Suprapubic skin (tissue), 4 donors: ENCODE measurements at regions not wholly inside any gene's neighbourhood (a gene's known extent, or its start where the extent isn't known, plus 50 kb on each side); places are given as distances from the start of the nearest gene placed in this dataset.
A peak's percentile ranks its signal among the peaks of the same experiment; 100 is the strongest.

Experiments used
- DNase-seq, 2 donors: peaks; one replicate each; pipeline ENCODE4 v3.0.0-alpha.2; 2019; ENCODE audit warnings: low spot score in 2 of 2
- H3K27ac ChIP-seq: fragments of 200-600 bp; sonication (generic); one replicate; pipeline ENCODE4 v1.5.1; 2019
- H3K27me3 ChIP-seq: fragments of 200-600 bp; sonication (generic); one replicate; pipeline ENCODE4 v1.5.1; 2019
- H3K36me3 ChIP-seq: fragments of 200-600 bp; sonication (generic); one replicate; pipeline ENCODE4 v1.5.1; 2019
- H3K4me1 ChIP-seq: fragments of 200-600 bp; sonication (generic); one replicate; pipeline ENCODE4 v1.5.1; 2019
- H3K4me3 ChIP-seq: fragments of 200-600 bp; sonication (generic); one replicate; pipeline ENCODE4 v1.5.1; 2019; ENCODE audit warnings: mild to moderate bottlenecking
- H3K9me3 ChIP-seq: fragments of 200-600 bp; sonication (generic); one replicate; pipeline ENCODE4 v1.5.1; 2019
- EP300 ChIP-seq: sonication (generic); formaldehyde crosslinking; IDR thresholded peaks from one replicate; pipeline ENCODE4 v1.6.1; 2017; ENCODE audit warnings: antibody characterized with exemption
- POLR2A ChIP-seq, 2 donors: fragments of 450-650 bp; IDR thresholded peaks; one replicate each; pipeline ENCODE4 v1.6.1; 2017; ENCODE audit warnings: antibody characterized with exemption in 2 of 2, mild to moderate bottlenecking in 2 of 2, moderate library complexity in 2 of 2
- POLR2AphosphoS5 ChIP-seq, 3 donors: sonication (generic); formaldehyde crosslinking; IDR thresholded peaks; one replicate each; pipeline ENCODE4 v1.6.1; 2017; ENCODE audit warnings: antibody characterized with exemption in 3 of 3
- WGBS: methylation state at CpG from one replicate; pipeline ENCODE4 v1.1.5; 2018; 5-methylcytosine and 5-hydroxymethylcytosine counted together
- TF ChIP-seq, protein P1 (sequence below), 2 donors: fragments of 200-600 bp in 1 of 2; fragments of 450-650 bp in 1 of 2; sonication (generic) in 1 of 2; IDR thresholded peaks; one replicate each; pipeline ENCODE4 v1.5.1; 2016 to 2019; ENCODE audit warnings: antibody characterized with exemption in 2 of 2, mild to moderate bottlenecking in 1 of 2, moderate library complexity in 1 of 2

DNA sequence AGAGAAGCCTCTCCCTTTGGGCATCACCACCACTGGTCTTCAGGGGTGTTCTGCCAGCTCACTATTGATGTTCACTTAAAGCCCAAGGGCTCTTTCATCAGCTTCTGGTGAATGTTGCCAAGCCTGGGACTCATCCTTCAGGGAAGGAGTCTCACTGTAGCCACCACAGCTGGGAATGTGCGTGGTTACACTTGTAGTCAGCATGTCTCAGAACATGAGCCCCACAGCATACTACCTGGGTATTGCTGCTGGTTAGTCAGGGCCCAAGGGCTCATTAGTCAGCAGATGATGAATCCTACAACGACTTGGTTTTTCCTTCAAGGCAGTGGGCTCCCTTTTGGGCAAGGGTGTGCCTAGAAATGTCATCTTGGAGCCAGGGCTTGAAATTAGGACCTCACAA lies 412.9 kb downstream of the VGLL3 start:
- H3K4me3 ChIP-seq, result no peak overlapping the region
- no peaks in the 10 kb centered on the region for H3K4me1 ChIP-seq
- no peaks in the 10 kb centered on the region for H3K36me3 ChIP-seq
- TF ChIP-seq EP300 (no peak), POLR2AphosphoS5 (IDR thresholded peaks at IDR 0.05) (no peak), POLR2A (IDR thresholded peaks at IDR 0.05) (no peak)
- TF ChIP-seq, protein P1, sequence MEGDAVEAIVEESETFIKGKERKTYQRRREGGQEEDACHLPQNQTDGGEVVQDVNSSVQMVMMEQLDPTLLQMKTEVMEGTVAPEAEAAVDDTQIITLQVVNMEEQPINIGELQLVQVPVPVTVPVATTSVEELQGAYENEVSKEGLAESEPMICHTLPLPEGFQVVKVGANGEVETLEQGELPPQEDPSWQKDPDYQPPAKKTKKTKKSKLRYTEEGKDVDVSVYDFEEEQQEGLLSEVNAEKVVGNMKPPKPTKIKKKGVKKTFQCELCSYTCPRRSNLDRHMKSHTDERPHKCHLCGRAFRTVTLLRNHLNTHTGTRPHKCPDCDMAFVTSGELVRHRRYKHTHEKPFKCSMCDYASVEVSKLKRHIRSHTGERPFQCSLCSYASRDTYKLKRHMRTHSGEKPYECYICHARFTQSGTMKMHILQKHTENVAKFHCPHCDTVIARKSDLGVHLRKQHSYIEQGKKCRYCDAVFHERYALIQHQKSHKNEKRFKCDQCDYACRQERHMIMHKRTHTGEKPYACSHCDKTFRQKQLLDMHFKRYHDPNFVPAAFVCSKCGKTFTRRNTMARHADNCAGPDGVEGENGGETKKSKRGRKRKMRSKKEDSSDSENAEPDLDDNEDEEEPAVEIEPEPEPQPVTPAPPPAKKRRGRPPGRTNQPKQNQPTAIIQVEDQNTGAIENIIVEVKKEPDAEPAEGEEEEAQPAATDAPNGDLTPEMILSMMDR (IDR thresholded peaks at IDR 0.05), result no peak
- H3K27ac ChIP-seq, result no peak overlapping the region
- DNase-seq, result no peak
- no peaks in the 10 kb centered on the region for H3K27me3 ChIP-seq
- peaks cover 5% of the 10 kb centered on the region for H3K9me3 ChIP-seq
- WGBS, result 50% methylated on average over 1 of the region's 2 CpGs

DNA sequence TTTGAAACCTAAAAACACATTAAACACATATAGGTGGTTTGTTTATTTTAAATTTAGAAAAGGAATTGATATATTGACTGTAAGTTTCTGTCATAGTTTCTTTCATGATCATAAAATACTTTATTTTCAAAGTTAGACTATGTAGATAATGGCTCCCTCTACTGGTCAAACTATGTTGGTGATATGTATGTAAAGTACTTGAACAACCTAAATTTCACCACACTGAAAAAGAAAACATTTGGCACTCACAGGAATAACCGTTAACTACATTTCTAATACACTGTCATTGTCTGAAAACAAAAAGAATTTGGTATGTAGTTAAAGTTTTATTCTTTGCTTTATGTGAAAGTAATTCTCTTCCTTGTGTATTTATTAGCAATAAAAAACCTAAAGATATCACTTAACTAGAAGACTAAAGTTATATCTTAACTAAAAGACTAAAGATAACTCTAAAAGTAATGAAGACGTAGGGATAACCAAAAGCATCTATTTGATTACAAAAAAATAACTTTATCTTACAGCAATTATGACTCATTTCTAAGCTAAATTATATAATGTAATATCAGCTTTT lies 427.5 kb downstream of the VGLL3 start:
- Histone ChIP-seq H3K4me1 (no peaks in the 10 kb centered on the region), H3K27me3 (no peaks in the 10 kb centered on the region), H3K4me3 (no peak overlapping the region), H3K9me3 (no peaks in the 10 kb centered on the region), H3K36me3 (no peaks in the 10 kb centered on the region), H3K27ac (no peak overlapping the region)
- TF ChIP-seq POLR2A (IDR thresholded peaks at IDR 0.05), result no peak
- TF ChIP-seq, protein P1 (IDR thresholded peaks at IDR 0.05), result peak in 1 of 2 donors; percentile 22
- DNase-seq, result no peak
- WGBS, result 19% methylated on average over 2 of the region's 2 CpGs

DNA sequence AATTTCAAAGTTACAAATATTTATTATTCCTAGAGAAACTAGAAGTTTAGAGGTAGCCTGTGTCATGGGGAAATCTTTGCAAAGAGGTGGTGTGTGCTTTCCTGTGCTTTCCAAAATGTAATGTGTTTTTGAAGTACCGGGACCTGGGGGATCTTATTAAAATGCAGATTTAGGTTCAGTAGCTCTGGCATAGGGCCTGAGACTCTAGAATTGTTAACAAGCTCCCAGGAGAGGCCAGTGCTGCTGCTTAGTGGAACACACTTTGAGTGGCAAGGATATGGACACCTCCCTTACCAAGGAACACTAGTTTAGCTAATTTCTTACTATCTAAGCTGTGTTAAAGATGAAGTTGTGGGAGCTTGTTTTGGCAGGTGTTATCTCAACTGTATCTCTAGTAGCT lies 428.9 kb downstream of the VGLL3 start:
- H3K36me3 ChIP-seq, result no peaks in the 10 kb centered on the region
- no peak overlapping the region for H3K4me3 ChIP-seq
- WGBS, result 35% methylated on average over 1 of the region's 1 CpG

DNA sequence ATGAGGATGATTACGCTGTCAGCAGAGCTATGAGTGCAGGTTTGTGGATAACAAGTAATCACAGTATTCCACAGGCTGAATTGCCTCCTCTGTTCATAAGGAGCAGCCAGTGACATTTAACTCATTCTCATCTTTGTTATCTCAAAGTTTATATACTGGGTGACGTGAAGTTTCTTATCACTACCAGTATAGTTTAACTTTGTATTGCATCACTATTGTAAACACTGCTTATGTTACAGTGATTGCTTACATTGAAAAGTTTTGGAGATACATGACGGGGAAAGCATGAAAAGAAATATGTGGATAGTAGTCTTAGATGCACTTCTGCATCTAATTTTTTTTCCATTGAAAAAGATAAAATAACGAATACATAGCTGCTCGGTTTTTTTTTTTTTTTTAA lies 429.7 kb downstream of the VGLL3 start:
- TF ChIP-seq POLR2A (IDR thresholded peaks at IDR 0.05) (no peak), EP300 (no peak), POLR2AphosphoS5 (IDR thresholded peaks at IDR 0.05) (no peak)
- TF ChIP-seq, protein P1 (IDR thresholded peaks at IDR 0.05), result no peak
- WGBS, result 77% methylated on average over 5 of the region's 5 CpGs

More for the DNA sequence above, 428.9 kb downstream of the VGLL3 start:
- Histone ChIP-seq H3K27me3 (no peaks in the 10 kb centered on the region), H3K27ac (no peak overlapping the region), H3K4me1 (no peaks in the 10 kb centered on the region), H3K9me3 (no peaks in the 10 kb centered on the region)
- TF ChIP-seq, protein P1 (IDR thresholded peaks at IDR 0.05), result no peak
- TF ChIP-seq POLR2A (IDR thresholded peaks at IDR 0.05) (no peak), EP300 (no peak), POLR2AphosphoS5 (IDR thresholded peaks at IDR 0.05) (no peak)
- DNase-seq, result no peak

DNA sequence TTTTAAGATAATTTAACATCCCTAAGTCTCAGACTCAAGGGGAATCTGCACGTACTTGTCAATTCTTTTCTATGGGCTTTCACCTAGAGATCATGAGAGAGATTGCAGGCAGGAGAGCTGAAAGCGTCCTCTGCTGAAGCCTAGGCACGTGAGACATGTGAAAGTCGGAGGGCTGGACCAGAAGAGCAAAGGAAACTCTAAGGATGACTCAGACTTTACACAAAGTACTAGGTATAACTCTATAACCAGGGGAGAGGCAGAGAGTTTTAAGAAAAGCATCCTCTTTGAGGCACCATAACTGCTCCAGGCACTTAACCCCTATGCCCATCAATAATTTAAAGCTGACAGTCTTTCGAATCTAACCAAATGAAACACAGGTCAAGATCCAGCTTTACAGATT lies 436.6 kb downstream of the VGLL3 start:
- Histone ChIP-seq H3K4me1 (no peaks in the 10 kb centered on the region), H3K4me3 (no peak overlapping the region), H3K27ac (no peak overlapping the region), H3K27me3 (no peaks in the 10 kb centered on the region), H3K36me3 (no peaks in the 10 kb centered on the region), H3K9me3 (no peaks in the 10 kb centered on the region)
- WGBS, result 23% methylated on average over 5 of the region's 5 CpGs
- TF ChIP-seq POLR2AphosphoS5 (IDR thresholded peaks at IDR 0.05), result no peak
- DNase-seq, result no peak

More for the DNA sequence above, 429.7 kb downstream of the VGLL3 start:
- no peaks in the 10 kb centered on the region for H3K27me3 ChIP-seq
- no peaks in the 10 kb centered on the region for H3K9me3 ChIP-seq
- no peak overlapping the region for H3K4me3 ChIP-seq
- no peaks in the 10 kb centered on the region for H3K36me3 ChIP-seq
- no peak for DNase-seq
- no peak overlapping the region for H3K27ac ChIP-seq
- H3K4me1 ChIP-seq, result no peaks in the 10 kb centered on the region

DNA sequence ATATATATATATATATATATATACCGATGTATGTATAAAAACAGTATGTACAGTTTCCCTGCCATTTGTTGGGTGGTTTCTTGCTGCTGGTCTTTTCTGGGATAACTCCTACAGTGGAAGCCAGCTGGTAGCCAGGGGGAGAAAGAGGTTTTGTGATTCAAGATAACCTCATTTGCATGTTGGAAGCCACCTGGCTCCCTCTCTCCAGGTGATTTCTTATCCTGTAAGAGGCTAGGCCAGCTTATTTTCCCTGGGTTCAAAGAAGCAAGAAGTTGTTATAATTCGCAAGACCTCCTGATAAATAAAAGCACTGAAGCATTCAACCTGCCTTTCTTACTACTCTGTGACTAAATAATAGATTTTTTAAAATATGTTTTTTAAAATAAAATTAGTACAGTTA lies 443.3 kb downstream of the VGLL3 start:
- H3K27me3 ChIP-seq, result no peaks in the 10 kb centered on the region
- no peaks in the 10 kb centered on the region for H3K4me1 ChIP-seq
- TF ChIP-seq, protein P1 (IDR thresholded peaks at IDR 0.05), result no peak
- TF ChIP-seq POLR2AphosphoS5 (IDR thresholded peaks at IDR 0.05) (no peak), EP300 (no peak), POLR2A (IDR thresholded peaks at IDR 0.05) (no peak)
- no peaks in the 10 kb centered on the region for H3K36me3 ChIP-seq
- no peak overlapping the region for H3K27ac ChIP-seq
- 56% methylated on average over 2 of the region's 2 CpGs for WGBS
- no peak for DNase-seq
- no peak overlapping the region for H3K4me3 ChIP-seq
- no peaks in the 10 kb centered on the region for H3K9me3 ChIP-seq
